PC-3 (cell line): ENCODE measurements at regions not wholly inside any gene's neighbourhood (a gene's known extent, or its start where the extent isn't known, plus 50 kb on each side); places are given as distances from the start of the nearest gene placed in this dataset.

Source experiments
- ATAC-seq: fragments of 200-7000 bp; cut with Tn5 transposase; 2 replicates; pipeline ENCODE4 v1.9.1; 2020; ENCODE audit warnings: mild to moderate bottlenecking, moderate library complexity
- BruUV-seq: library from RNA; stranded (reverse); fragments of 400-500 nt; replicated peaks from 2 replicates; lab custom pipeline; 2021; lab: Mats Ljungman, UMichigan
- CTCF ChIA-PET: fragments of 300-600 bp; sonication (Branson Sonifier 250); formaldehyde crosslinking; loops from one replicate; lab custom pipeline; 2022; ENCODE audit warnings: antibody characterized with exemption; lab: Charles Lee
- POLR2A ChIA-PET: fragments of 300-600 bp; sonication (Branson Sonifier 250); formaldehyde crosslinking; loops from one replicate; lab custom pipeline; 2022; ENCODE audit warnings: antibody characterized with exemption; ENCODE audit not compliant: unreplicated experiment; lab: Charles Lee
- DNase-seq: peaks from one replicate; pipeline ENCODE4 v3.0.0-alpha.2; 2015
- H2AFZ ChIP-seq: fragments of 300-600 bp; sonication (generic); 2 replicates; pipeline ENCODE4 v1.6.0; 2016; ENCODE audit warnings: antibody characterized with exemption, low read length
- H3F3A ChIP-seq: fragments of 300-600 bp; sonication (generic); one replicate; pipeline ENCODE4 v1.6.0; 2017; ENCODE audit warnings: antibody characterized with exemption, low read length, control low read depth, mild to moderate bottlenecking; ENCODE audit not compliant: unreplicated experiment
- H3K27ac ChIP-seq: fragments of 300-600 bp; sonication (generic); 2 replicates; pipeline ENCODE4 v1.5.1; 2016; ENCODE audit warnings: mild to moderate bottlenecking, low read length
- H3K27me3 ChIP-seq: fragments of 300-600 bp; sonication (generic); 2 replicates; pipeline ENCODE4 v1.6.1; 2016; ENCODE audit warnings: low read length, mixed read lengths
- H3K36me3 ChIP-seq: fragments of 300-600 bp; sonication (generic); 2 replicates; pipeline ENCODE4 v1.6.1; 2016; ENCODE audit warnings: low read depth, mixed run types, low read length, mixed read lengths
- H3K4me1 ChIP-seq: fragments of 300-600 bp; sonication (generic); 2 replicates; pipeline ENCODE4 v1.5.1; 2016; ENCODE audit warnings: low read length; ENCODE audit not compliant: insufficient read depth
- H3K4me2 ChIP-seq: fragments of 300-600 bp; sonication (generic); 2 replicates; pipeline ENCODE4 v1.6.0; 2016; ENCODE audit warnings: low read length
- H3K4me3 ChIP-seq: fragments of 300-600 bp; sonication (generic); 2 replicates; pipeline ENCODE4 v1.5.1; 2016; ENCODE audit warnings: mild to moderate bottlenecking, low read length, mixed read lengths
- H3K79me2 ChIP-seq: fragments of 300-600 bp; sonication (generic); 2 replicates; pipeline ENCODE4 v1.6.1; 2017; ENCODE audit warnings: low read length, mixed read lengths
- H3K9ac ChIP-seq: fragments of 300-600 bp; sonication (generic); 2 replicates; pipeline ENCODE4 v1.6.0; 2016; ENCODE audit warnings: mild to moderate bottlenecking, low read length
- H3K9me2 ChIP-seq: fragments of 300-600 bp; sonication (generic); replicated peaks from 2 replicates; pipeline ENCODE4 v1.6.1; 2016; ENCODE audit warnings: mixed run types, low read length, mixed read lengths
- H3K9me3 ChIP-seq: fragments of 300-600 bp; sonication (generic); 2 replicates; pipeline ENCODE4 v1.6.1; 2016; ENCODE audit warnings: low read length, mixed read lengths
- H4K20me1 ChIP-seq: fragments of 300-600 bp; sonication (generic); 2 replicates; pipeline ENCODE4 v1.6.1; 2016; ENCODE audit warnings: low read length, mixed read lengths
- EZH2 ChIP-seq: fragments of 300-600 bp; sonication (generic); IDR thresholded peaks from one replicate; pipeline ENCODE4 v1.6.1; 2017; ENCODE audit warnings: antibody characterized with exemption, mild to moderate bottlenecking, low read length; ENCODE audit not compliant: unreplicated experiment
- EZH2phosphoT487 ChIP-seq: fragments of 300-600 bp; sonication (generic); IDR thresholded peaks from 2 replicates; pipeline ENCODE4 v1.6.1; 2018; ENCODE audit warnings: mild to moderate bottlenecking, antibody characterized with exemption, low read length, borderline replicate concordance
- intact Hi-C: fragments of 100-400 bp; cut with micrococcal nuclease; formaldehyde crosslinking; loops from 2 replicates; pipeline ENCODE4 v1.9.0; 2023
- TF ChIP-seq, protein P1 (sequence below): fragments of 300-600 bp; sonication (generic); conservative IDR thresholded peaks from 2 replicates; pipeline ENCODE4 v1.5.1; 2017; ENCODE audit warnings: antibody characterized with exemption, low read depth, mild to moderate bottlenecking, low read length

DNA sequence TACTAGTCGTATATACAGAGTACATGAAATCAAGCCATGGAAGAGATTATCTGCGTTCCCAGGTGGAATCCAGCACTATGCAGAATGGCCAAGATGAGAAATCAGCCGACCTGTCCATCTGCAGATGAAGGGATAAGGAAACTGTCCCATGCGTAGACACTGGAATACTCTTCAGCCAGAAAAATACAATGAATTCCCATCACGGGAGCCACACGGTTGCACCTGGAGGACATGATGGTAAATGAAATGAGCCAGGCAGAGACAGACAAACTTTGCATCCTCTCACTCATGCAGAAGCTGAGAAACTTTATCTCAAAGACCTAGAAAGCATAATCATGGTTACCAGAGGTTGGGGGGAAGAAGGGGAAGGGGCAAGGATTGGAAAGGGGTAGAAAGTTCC lies 111.9 kb upstream of the TOP3B start:
- BruUV-seq: no TSS peak
- no peak overlapping the region for H3K4me2 ChIP-seq

DNA sequence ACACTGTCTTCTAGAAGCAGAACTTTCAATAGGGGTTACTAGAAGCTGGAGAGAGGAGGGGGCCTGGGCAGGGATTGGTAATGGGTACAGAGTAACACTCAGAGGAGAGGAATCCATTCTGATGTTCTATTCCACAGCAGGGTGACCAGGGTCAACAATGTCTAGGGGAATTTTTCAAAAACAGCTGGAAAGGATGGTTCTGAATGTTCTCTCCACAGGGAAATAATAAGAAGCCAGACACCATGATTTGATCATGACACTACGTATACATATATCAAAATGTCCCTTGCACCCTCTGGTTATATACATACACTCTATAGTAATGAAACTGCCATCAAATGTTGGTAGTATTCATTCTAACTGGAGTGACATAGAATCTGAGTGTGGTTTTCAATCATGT lies 111.2 kb upstream of the TOP3B start:
- H3K79me2 ChIP-seq: no peaks in the 10 kb centered on the region
- H3K4me1 ChIP-seq: no peaks in the 10 kb centered on the region
- H3K36me3 ChIP-seq: no peaks in the 10 kb centered on the region
- no peak for ATAC-seq
- H3K9ac ChIP-seq: no peak overlapping the region
- no peaks in the 10 kb centered on the region for H3K9me3 ChIP-seq
- ChIA-PET CTCF (no interaction called here), POLR2A (no interaction called here)
- no TSS peak for BruUV-seq
- H4K20me1 ChIP-seq: no peaks in the 10 kb centered on the region
- TF ChIP-seq EZH2: no peak
- TF ChIP-seq, protein P1, sequence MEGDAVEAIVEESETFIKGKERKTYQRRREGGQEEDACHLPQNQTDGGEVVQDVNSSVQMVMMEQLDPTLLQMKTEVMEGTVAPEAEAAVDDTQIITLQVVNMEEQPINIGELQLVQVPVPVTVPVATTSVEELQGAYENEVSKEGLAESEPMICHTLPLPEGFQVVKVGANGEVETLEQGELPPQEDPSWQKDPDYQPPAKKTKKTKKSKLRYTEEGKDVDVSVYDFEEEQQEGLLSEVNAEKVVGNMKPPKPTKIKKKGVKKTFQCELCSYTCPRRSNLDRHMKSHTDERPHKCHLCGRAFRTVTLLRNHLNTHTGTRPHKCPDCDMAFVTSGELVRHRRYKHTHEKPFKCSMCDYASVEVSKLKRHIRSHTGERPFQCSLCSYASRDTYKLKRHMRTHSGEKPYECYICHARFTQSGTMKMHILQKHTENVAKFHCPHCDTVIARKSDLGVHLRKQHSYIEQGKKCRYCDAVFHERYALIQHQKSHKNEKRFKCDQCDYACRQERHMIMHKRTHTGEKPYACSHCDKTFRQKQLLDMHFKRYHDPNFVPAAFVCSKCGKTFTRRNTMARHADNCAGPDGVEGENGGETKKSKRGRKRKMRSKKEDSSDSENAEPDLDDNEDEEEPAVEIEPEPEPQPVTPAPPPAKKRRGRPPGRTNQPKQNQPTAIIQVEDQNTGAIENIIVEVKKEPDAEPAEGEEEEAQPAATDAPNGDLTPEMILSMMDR: no peak
- no peak for TF ChIP-seq EZH2phosphoT487
- H3K27ac ChIP-seq: no peak overlapping the region
- H3K27me3 ChIP-seq: peaks cover 62% of the 10 kb centered on the region
- H3K4me3 ChIP-seq: no peak overlapping the region
- no peaks in the 10 kb centered on the region for H3F3A ChIP-seq
- intact Hi-C loops: loop anchor here (10.0 kb wide), 1 partner anchor 51 kb away; no protein-coding TSS in a partner anchor
- no peaks in the 10 kb centered on the region for H3K9me2 ChIP-seq
- H3K4me2 ChIP-seq: no peak overlapping the region
- DNase-seq: no peak
- no peak overlapping the region for H2AFZ ChIP-seq

More for the DNA sequence above, 111.9 kb upstream of the TOP3B start:
- Histone ChIP-seq H3F3A (no peaks in the 10 kb centered on the region), H3K79me2 (no peaks in the 10 kb centered on the region), H4K20me1 (no peaks in the 10 kb centered on the region), H3K36me3 (no peaks in the 10 kb centered on the region), H3K4me1 (no peaks in the 10 kb centered on the region), H3K9me2 (no peaks in the 10 kb centered on the region), H2AFZ (no peak overlapping the region), H3K4me3 (no peak overlapping the region), H3K9ac (no peak overlapping the region), H3K9me3 (no peaks in the 10 kb centered on the region), H3K27me3 (peaks cover 56% of the 10 kb centered on the region), H3K27ac (no peak overlapping the region)
- intact Hi-C loops: loop anchor here (10.0 kb wide), 1 partner anchor 50 kb away; no protein-coding TSS in a partner anchor
- no peak for ATAC-seq
- ChIA-PET POLR2A (no interaction called here), CTCF (no interaction called here)
- DNase-seq: no peak
- TF ChIP-seq EZH2phosphoT487 (no peak), EZH2 (no peak)
- TF ChIP-seq, protein P1: no peak

DNA sequence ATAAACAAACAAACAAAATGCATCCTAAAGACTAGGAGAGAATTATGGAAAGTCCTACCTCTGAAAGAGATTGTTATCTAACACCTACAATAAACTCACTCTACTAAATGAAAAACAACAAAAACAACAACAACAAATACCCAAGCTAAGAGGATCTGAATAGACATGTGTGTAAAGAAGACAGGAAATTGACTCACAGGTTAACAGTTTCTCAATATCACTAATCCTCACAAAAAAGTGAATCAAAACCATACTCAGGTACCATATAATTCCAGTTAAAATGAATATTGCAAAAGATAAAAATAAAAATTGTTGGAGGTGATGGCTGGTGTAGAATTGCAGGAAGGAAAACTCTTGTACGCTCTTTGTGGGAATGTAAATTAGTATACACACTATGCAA lies 110.4 kb upstream of the TOP3B start:
- Histone ChIP-seq H3K4me2 (no peak overlapping the region), H3K27me3 (peaks cover 62% of the 10 kb centered on the region), H4K20me1 (no peaks in the 10 kb centered on the region), H3K27ac (no peak overlapping the region), H2AFZ (no peak overlapping the region), H3F3A (no peaks in the 10 kb centered on the region), H3K9me2 (no peaks in the 10 kb centered on the region), H3K9ac (no peak overlapping the region), H3K4me1 (no peaks in the 10 kb centered on the region), H3K36me3 (no peaks in the 10 kb centered on the region), H3K79me2 (no peaks in the 10 kb centered on the region), H3K4me3 (no peak overlapping the region), H3K9me3 (no peaks in the 10 kb centered on the region)
- TF ChIP-seq, protein P1: no peak
- TF ChIP-seq EZH2phosphoT487 (no peak), EZH2 (no peak)
- no TSS peak for BruUV-seq
- ChIA-PET POLR2A (no interaction called here), CTCF (no interaction called here)
- intact Hi-C loops: loop anchor here (10.0 kb wide), 1 partner anchor 52 kb away; no protein-coding TSS in a partner anchor
- DNase-seq (no peak), ATAC-seq (no peak)
